ENCODE measurements at regions not wholly inside any gene's neighbourhood (a gene's known extent, or its start where the extent isn't known, plus 50 kb on each side); places are given as distances from the start of the nearest gene placed in this dataset.

GRCh38 chr5:52564587-52564986 is 223.1 kb upstream of the ITGA1 start:
- TF ChIP-seq CTCF (IDR thresholded peaks at IDR 0.05; ENCODE audit: low read depth, low read length, missing control alignments), result no peak
- in situ Hi-C loops (cut with HindIII; ENCODE audit: low pct_ligation_motif_present, low sequenced_read_pairs), result no loop called here
- no peaks in the 10 kb centered on the region for H3K36me3 ChIP-seq (replicated peaks)

GRCh38 chr5:52577546-52577945 is 210.2 kb upstream of the ITGA1 start:
- no peak for DNase-seq
- no peaks in the 10 kb centered on the region for H3K27me3 ChIP-seq (replicated peaks)
- in situ Hi-C loops (cut with HindIII; ENCODE audit: low pct_ligation_motif_present, low sequenced_read_pairs), result no loop called here
- no peak overlapping the region for H3K27ac ChIP-seq
- H3K4me3 ChIP-seq (ENCODE audit: low read depth, low read length), result no peak overlapping the region
- no peaks in the 10 kb centered on the region for H3K36me3 ChIP-seq (replicated peaks)
- TF ChIP-seq CTCF (IDR thresholded peaks at IDR 0.05; ENCODE audit: low read depth, low read length, missing control alignments), result no peak

More at GRCh38 chr5:52564587-52564986, 223.1 kb upstream of the ITGA1 start:
- Histone ChIP-seq H3K27me3 (replicated peaks) (no peaks in the 10 kb centered on the region), H3K4me3 (ENCODE audit: low read depth, low read length) (no peak overlapping the region), H3K27ac (no peak overlapping the region)
- DNase-seq, result no peak

GRCh38 chr5:52579391-52579790 is 208.3 kb upstream of the ITGA1 start:
- no peak for DNase-seq
- Histone ChIP-seq H3K27me3 (replicated peaks) (no peaks in the 10 kb centered on the region), H3K27ac (no peak overlapping the region), H3K4me3 (ENCODE audit: low read depth, low read length) (no peak overlapping the region), H3K36me3 (replicated peaks) (no peaks in the 10 kb centered on the region)
- in situ Hi-C loops (cut with HindIII; ENCODE audit: low pct_ligation_motif_present, low sequenced_read_pairs), result no loop called here
- no peak for TF ChIP-seq CTCF (IDR thresholded peaks at IDR 0.05; ENCODE audit: low read depth, low read length, missing control alignments)

GRCh38 chr5:52580921-52581320 is 206.8 kb upstream of the ITGA1 start:
- no peak for TF ChIP-seq CTCF (IDR thresholded peaks at IDR 0.05; ENCODE audit: low read depth, low read length, missing control alignments)
- no peaks in the 10 kb centered on the region for H3K36me3 ChIP-seq (replicated peaks)
- no peak overlapping the region for H3K4me3 ChIP-seq (ENCODE audit: low read depth, low read length)
- DNase-seq, result peak; percentile 95
- in situ Hi-C loops (cut with HindIII; ENCODE audit: low pct_ligation_motif_present, low sequenced_read_pairs), result no loop called here
- no peaks in the 10 kb centered on the region for H3K27me3 ChIP-seq (replicated peaks)
- H3K27ac ChIP-seq, result no peak overlapping the region

- Histone ChIP-seq H3K36me3 (replicated peaks) (no peaks in the 10 kb centered on the region), H3K27ac (no peak overlapping the region), H3K27me3 (replicated peaks) (no peaks in the 10 kb centered on the region), H3K4me3 (ENCODE audit: low read depth, low read length) (no peak overlapping the region)
- DNase-seq, result no peak
- in situ Hi-C loops (cut with HindIII; ENCODE audit: low pct_ligation_motif_present, low sequenced_read_pairs), result no loop called here
- TF ChIP-seq CTCF (IDR thresholded peaks at IDR 0.05; ENCODE audit: low read depth, low read length, missing control alignments), result no peak
Observed at GRCh38 chr5:52582313-52582712, 205.4 kb upstream of the ITGA1 start.

- no peak for TF ChIP-seq CTCF (IDR thresholded peaks at IDR 0.05; ENCODE audit: low read depth, low read length, missing control alignments)
- Histone ChIP-seq H3K36me3 (replicated peaks) (no peaks in the 10 kb centered on the region), H3K27me3 (replicated peaks) (no peaks in the 10 kb centered on the region), H3K27ac (no peak overlapping the region), H3K4me3 (ENCODE audit: low read depth, low read length) (no peak overlapping the region)
- no peak for DNase-seq
- in situ Hi-C loops (cut with HindIII; ENCODE audit: low pct_ligation_motif_present, low sequenced_read_pairs), result no loop called here
Observed at GRCh38 chr5:52587131-52587530, 200.6 kb upstream of the ITGA1 start.
